ENCODE measurements at regions not wholly inside any gene's neighbourhood (a gene's known extent, or its start where the extent isn't known, plus 50 kb on each side); places are given as distances from the start of the nearest gene placed in this dataset.

- H3K4me1 Mint-ChIP-seq: no peaks in the 10 kb centered on the region
- Histone ChIP-seq H3K27me3 (ENCODE audit: control insufficient read depth, insufficient read depth, low read length, poor library complexity, severe bottlenecking) (no peaks in the 10 kb centered on the region), H3K9me3 (ENCODE audit: control insufficient read depth, low read length) (no peaks in the 10 kb centered on the region), H3K27ac (ENCODE audit: low read depth, low read length) (no peak overlapping the region), H3K36me3 (ENCODE audit: control insufficient read depth, insufficient read depth, low read length) (no peaks in the 10 kb centered on the region), H3K4me3 (ENCODE audit: low read length) (no peak overlapping the region), H3K4me1 (ENCODE audit: control insufficient read depth, insufficient read depth, low read length) (no peaks in the 10 kb centered on the region), H3K9ac (ENCODE audit: extremely low read depth, low read length, poor library complexity, severe bottlenecking) (no peak overlapping the region)
- H3K27ac Mint-ChIP-seq: no peak overlapping the region
- no peaks in the 10 kb centered on the region for H3K27me3 Mint-ChIP-seq (ENCODE audit: insufficient read depth)
- TF ChIP-seq CTCF (conservative IDR thresholded peaks at IDR 0.05): no peak
- no peak overlapping the region for H3K4me3 Mint-ChIP-seq
- no peak for DNase-seq
- H3K36me3 Mint-ChIP-seq (ENCODE audit: low read depth): no peaks in the 10 kb centered on the region
- H3K9me3 Mint-ChIP-seq: no peaks in the 10 kb centered on the region
Observed at GRCh38 chr6:98471444-98471843, 362.9 kb upstream of the POU3F2 start.

GRCh38 chr6:98477231-98477630, 357.1 kb upstream of the POU3F2 start:
- no peaks in the 10 kb centered on the region for H3K4me1 Mint-ChIP-seq
- H3K27ac Mint-ChIP-seq: no peak overlapping the region
- DNase-seq: no peak
- no peak overlapping the region for H3K4me3 ChIP-seq (ENCODE audit: low read length)
- H3K9me3 Mint-ChIP-seq: no peaks in the 10 kb centered on the region
- H3K4me3 Mint-ChIP-seq: no peak overlapping the region
- H3K27ac ChIP-seq (ENCODE audit: low read depth, low read length): no peak overlapping the region
- no peaks in the 10 kb centered on the region for H3K9me3 ChIP-seq (ENCODE audit: control insufficient read depth, low read length)
- H3K27me3 ChIP-seq (ENCODE audit: control insufficient read depth, insufficient read depth, low read length, poor library complexity, severe bottlenecking): no peaks in the 10 kb centered on the region
- no peaks in the 10 kb centered on the region for H3K27me3 Mint-ChIP-seq (ENCODE audit: insufficient read depth)
- no peaks in the 10 kb centered on the region for H3K4me1 ChIP-seq (ENCODE audit: control insufficient read depth, insufficient read depth, low read length)
- H3K36me3 ChIP-seq (ENCODE audit: control insufficient read depth, insufficient read depth, low read length): no peaks in the 10 kb centered on the region
- 80 to 91% methylated on average over 1 to 2 of the region's 2 CpGs for WGBS, 2 experiments (ENCODE audit: insufficient coverage in 1 of 2, insufficient read length in 1 of 2)
- H3K9ac ChIP-seq (ENCODE audit: extremely low read depth, low read length, poor library complexity, severe bottlenecking): no peak overlapping the region
- H3K36me3 Mint-ChIP-seq (ENCODE audit: low read depth): no peaks in the 10 kb centered on the region
- TF ChIP-seq CTCF (conservative IDR thresholded peaks at IDR 0.05): no peak

GRCh38 chr6:98484696-98485095, 349.7 kb upstream of the POU3F2 start:
- H3K27me3 ChIP-seq (ENCODE audit: control insufficient read depth, insufficient read depth, low read length, poor library complexity, severe bottlenecking): no peaks in the 10 kb centered on the region
- no peak overlapping the region for H3K4me3 ChIP-seq (ENCODE audit: low read length)
- H3K36me3 ChIP-seq (ENCODE audit: control insufficient read depth, insufficient read depth, low read length): no peaks in the 10 kb centered on the region
- H3K4me1 ChIP-seq (ENCODE audit: control insufficient read depth, insufficient read depth, low read length): no peaks in the 10 kb centered on the region
- Mint-ChIP-seq H3K4me1 (peaks cover 15% of the 10 kb centered on the region), H3K27ac (no peak overlapping the region), H3K36me3 (ENCODE audit: low read depth) (no peaks in the 10 kb centered on the region), H3K4me3 (no peak overlapping the region), H3K27me3 (ENCODE audit: insufficient read depth) (no peaks in the 10 kb centered on the region), H3K9me3 (no peaks in the 10 kb centered on the region)
- no peak overlapping the region for H3K9ac ChIP-seq (ENCODE audit: extremely low read depth, low read length, poor library complexity, severe bottlenecking)
- peak overlapping the region; percentile 69 for H3K27ac ChIP-seq (ENCODE audit: low read depth, low read length)
- no peak for TF ChIP-seq CTCF (conservative IDR thresholded peaks at IDR 0.05)
- no peak for DNase-seq
- WGBS, 2 experiments (ENCODE audit: insufficient coverage in 1 of 2, insufficient read length in 1 of 2): 87 to 89% methylated on average over 4 to 6 of the region's 6 CpGs
- no peaks in the 10 kb centered on the region for H3K9me3 ChIP-seq (ENCODE audit: control insufficient read depth, low read length)
